ENCODE measurements at regions not wholly inside any gene's neighbourhood (a gene's known extent, or its start where the extent isn't known, plus 50 kb on each side); places are given as distances from the start of the nearest gene placed in this dataset.

GRCh38 chr1:103220631-103221041, 112.3 kb upstream of the COL11A1 start (continued):
- no peak for TF ChIP-seq BCLAF1 (IDR thresholded peaks at IDR 0.05)

- Histone ChIP-seq H3K79me2 (ENCODE audit: control insufficient read depth, insufficient read depth, low read length) (no peaks in the 10 kb centered on the region), H3K27me3 (replicated peaks in 1 of 2; ENCODE audit: control insufficient read depth in 2 of 2, insufficient read depth in 2 of 2, low read length in 1 of 2) (no peaks in the 10 kb centered on the region; a peak in 1 of 4 replicates), H3K9me3 (replicated peaks; ENCODE audit: control insufficient read depth, insufficient read depth, low read length) (no peaks in the 10 kb centered on the region), H3K36me3 (ENCODE audit: control insufficient read depth in 2 of 2, insufficient read depth in 2 of 2, low read length in 1 of 2) (no peaks in the 10 kb centered on the region), H4K20me1 (ENCODE audit: control insufficient read depth, insufficient read depth) (no peaks in the 10 kb centered on the region), H2AFZ (ENCODE audit: control insufficient read depth, low read depth, low read length) (no peak overlapping the region), H3K9ac (ENCODE audit: control insufficient read depth, insufficient read depth, low read length) (no peak overlapping the region), H3K27ac (ENCODE audit: control insufficient read depth, insufficient read depth) (no peak overlapping the region), H3K4me2 (ENCODE audit: control insufficient read depth, insufficient read depth) (no peak overlapping the region), H3K4me3 (no peak overlapping the region), H3K4me1 (ENCODE audit: control insufficient read depth, insufficient read depth, low read length) (no peaks in the 10 kb centered on the region)
- no peak for ATAC-seq
- in situ Hi-C loops (cut with MboI), result no loop called here
- POLR2A ChIA-PET, result no interaction called here
- no TSS peak for BruUV-seq (replicated peaks)
- no peak for DNase-seq (ENCODE audit: low read depth, low spot score)
- no peak for FAIRE-seq
- CTCF ChIA-PET, result interaction anchor here (1.1 kb wide), 1 partner anchor 8 kb away, joined by 3 read pairs; no protein-coding TSS in a partner anchor
- TF ChIP-seq NRF1 (conservative IDR thresholded peaks at IDR 0.05; ENCODE audit: low read depth, low read length) (no peak), CHD1 (IDR thresholded peaks at IDR 0.05; ENCODE audit: low read depth, low read length) (no peak), FOXK2 (IDR thresholded peaks at IDR 0.05) (no peak), WRNIP1 (IDR thresholded peaks at IDR 0.05; ENCODE audit: borderline replicate concordance, low read depth, low read length) (no peak), POU2F2 (IDR thresholded peaks at IDR 0.05; ENCODE audit: borderline replicate concordance, low read depth, low read length) (no peak), E2F4 (IDR thresholded peaks at IDR 0.05; ENCODE audit: low read depth, low read length) (no peak)
- intact Hi-C loops (cut with micrococcal nuclease; ENCODE audit: unreplicated experiment), result no loop called here
- SMC1A ChIA-PET (ENCODE audit: uncharacterized antibody, unreplicated experiment), result no interaction called here
- RAD21 ChIA-PET (ENCODE audit: unreplicated experiment), result no interaction called here
- 5% methylated on average over 1 of the region's 1 CpG for WGBS (ENCODE audit: insufficient coverage, insufficient replicate concordance, low lambda C conversion rate, missing lambda C conversion rate)
Measured at GRCh38 chr1:103218821-103219220, 110.5 kb upstream of the COL11A1 start.
